Stimulated activated CD4-positive, alpha-beta T cell treated with anti-CD3 and anti-CD28 coated beads, Interleukin-12 subunit alpha, Interleukin-12 subunit beta, amount 100 ng/mL, for 48 hours (primary cell): ENCODE measurements at regions not wholly inside any gene's neighbourhood (a gene's known extent, or its start where the extent isn't known, plus 50 kb on each side); places are given as distances from the start of the nearest gene placed in this dataset.
A peak's percentile ranks its signal among the peaks of the same experiment; 100 is the strongest.

Source experiments
- DNase-seq, 3 donors: peaks; one replicate each; pipeline ENCODE4 v3.0.0-alpha.2; 2020; ENCODE audit warnings: low read depth in 2 of 3, low spot score in 1 of 3

- no peak for DNase-seq
Measured at GRCh38 chr2:203812294-203813221, 55.0 kb upstream of the CTLA4 start.

- DNase-seq, result no peak
Measured at GRCh38 chr2:203813684-203814083, 53.9 kb upstream of the CTLA4 start.

GRCh38 chr2:203814661-203815540, 52.7 kb upstream of the CTLA4 start:
- DNase-seq, result peak; percentile 35 to 58 (median 43)

- no peak for DNase-seq
Measured at GRCh38 chr2:203815541-203815898, 52.1 kb upstream of the CTLA4 start.

GRCh38 chr2:203817147-203817546, 50.4 kb upstream of the CTLA4 start:
- DNase-seq, result no peak
